HCT116 (cell line): ENCODE measurements at regions not wholly inside any gene's neighbourhood (a gene's known extent, or its start where the extent isn't known, plus 50 kb on each side); places are given as distances from the start of the nearest gene placed in this dataset.
"Not testable (repeated sequence)": the region's sequence is repeated elsewhere in the genome, so short reads cannot be mapped to it uniquely, and the experiment has no call there.

Experiments used
- ATAC-seq: fragments of 200-7000 bp; cut with Tn5 transposase; 2 replicates; pipeline ENCODE4 v1.9.1; 2020; ENCODE audit warnings: mild to moderate bottlenecking, moderate library complexity
- BruUV-seq: library from RNA; stranded (reverse); fragments of 400-500 nt; replicated peaks from 2 replicates; lab custom pipeline; 2021; lab: Mats Ljungman, UMichigan
- CTCF ChIA-PET: fragments of 300-600 bp; sonication (Branson Sonifier 250); formaldehyde crosslinking; loops from one replicate; lab custom pipeline; 2021; ENCODE audit warnings: antibody characterized with exemption; lab: Charles Lee
- POLR2A ChIA-PET: fragments of 300-600, 350-600 bp; sonication (Branson Sonifier 250); formaldehyde crosslinking; loops from one replicate; lab custom pipeline; 2021; ENCODE audit warnings: antibody characterized with exemption; lab: Charles Lee
- RAD21 ChIA-PET, 2 experiments: fragments of 300-600 bp; sonication (Branson Sonifier 250); formaldehyde crosslinking; loops; one replicate each; lab custom pipeline; 2023; ENCODE audit warnings: low total read pairs in 2 of 2; ENCODE audit not compliant: uncharacterized antibody in 2 of 2, unreplicated experiment in 2 of 2, low non-redundant PET in 1 of 2; lab: Charles Lee
- DNase-seq: peaks from one replicate; pipeline ENCODE4 v3.0.0-alpha.2; 2010; ENCODE audit warnings: low read depth, low spot score
- H2AFZ ChIP-seq: fragments of 200-600 bp; shearing (Covaris generic), sonication (generic); 2 replicates; pipeline ENCODE4 v1.6.1; 2017; ENCODE audit warnings: low read depth, mixed run types, mixed read lengths, antibody characterized with exemption, low read length; ENCODE audit not compliant: poor library complexity, severe bottlenecking
- H3K27ac ChIP-seq: 2 replicates; pipeline ENCODE4 v1.5.1; 2012; ENCODE audit warnings: low read depth, low read length
- H3K27me3 ChIP-seq: fragments of 200-600 bp; sonication (generic); 2 replicates; pipeline ENCODE4 v1.6.1; 2016; ENCODE audit warnings: mixed run types, low read length, mixed read lengths; ENCODE audit not compliant: insufficient read depth
- H3K36me3 ChIP-seq, 2 experiments: fragments of 200-500 bp in 1 of 2; fragments of 200-600 bp in 1 of 2; sonication (Bioruptor generic) in 1 of 2; sonication (generic) in 1 of 2; 2 replicates each; pipeline versions ENCODE4 v1.5.1 to v1.6.1; 2014 to 2016; ENCODE audit warnings: low read length in 2 of 2, inconsistent platforms in 1 of 2, mixed read lengths in 1 of 2, mixed run types in 1 of 2; ENCODE audit not compliant: insufficient read depth in 2 of 2, control insufficient read depth in 1 of 2
- H3K4me1 ChIP-seq, 2 experiments: fragments of 200-600 bp in 1 of 2; sonication (generic) in 1 of 2; 2 replicates each; pipeline versions ENCODE4 v1.5.1 to v1.6.1; 2012 to 2017; ENCODE audit warnings: low read length in 2 of 2, inconsistent platforms in 1 of 2, mild to moderate bottlenecking in 1 of 2, mixed read lengths in 1 of 2, mixed run types in 1 of 2, moderate library complexity in 1 of 2; ENCODE audit not compliant: insufficient read depth in 2 of 2, control insufficient read depth in 1 of 2
- H3K4me2 ChIP-seq: fragments of 200-600 bp; sonication (generic); 2 replicates; pipeline ENCODE4 v1.6.1; 2017; ENCODE audit warnings: mixed run types, low read length, mixed read lengths
- H3K4me3 ChIP-seq, 2 experiments: fragments of 200-600 bp in 1 of 2; sonication (generic) in 1 of 2; replicated peaks in 1 of 2; 2 replicates each; pipeline ENCODE4 v1.5.1; 2011 to 2016; ENCODE audit warnings: low read length in 2 of 2, control low read depth in 1 of 2, low read depth in 1 of 2, mild to moderate bottlenecking in 1 of 2, mixed read lengths in 1 of 2, mixed run types in 1 of 2
- H3K79me2 ChIP-seq: fragments of 200-600 bp; sonication (generic); 2 replicates; pipeline ENCODE4 v1.6.1; 2017; ENCODE audit warnings: mild to moderate bottlenecking, mixed run types, low read length, moderate library complexity, mixed read lengths; ENCODE audit not compliant: insufficient read depth
- H3K9ac ChIP-seq: fragments of 200-600 bp; sonication (generic); 2 replicates; pipeline ENCODE4 v1.6.1; 2016; ENCODE audit warnings: low read length, mixed read lengths
- H3K9me2 ChIP-seq: fragments of 200-600 bp; sonication (generic), shearing (Covaris generic); 2 replicates; pipeline ENCODE4 v1.6.1; 2017; ENCODE audit warnings: mixed run types, mild to moderate bottlenecking, moderate library complexity; ENCODE audit not compliant: insufficient read depth
- H3K9me3 ChIP-seq, 2 experiments: fragments of 200-500 bp in 1 of 2; fragments of 200-600 bp in 1 of 2; sonication (Bioruptor generic) in 1 of 2; sonication (generic) in 1 of 2; 2 replicates each; pipeline ENCODE4 v1.6.1; 2014 to 2017; ENCODE audit warnings: low read length in 2 of 2, mixed read lengths in 2 of 2, inconsistent platforms in 1 of 2, low read depth in 1 of 2, mild to moderate bottlenecking in 1 of 2, mixed run types in 1 of 2, moderate library complexity in 1 of 2; ENCODE audit not compliant: control insufficient read depth in 1 of 2, insufficient read depth in 1 of 2
- H4K20me1 ChIP-seq: fragments of 200-600 bp; sonication (generic), shearing (Covaris generic); 2 replicates; pipeline ENCODE4 v1.6.1; 2017; ENCODE audit warnings: mixed run types, mild to moderate bottlenecking, moderate library complexity; ENCODE audit not compliant: insufficient read depth
- RAD21 ChIP-seq: IDR thresholded peaks from 2 replicates; pipeline ENCODE4 v1.6.1; 2012; ENCODE audit warnings: low read depth, mild to moderate bottlenecking
- intact Hi-C: fragments of 100-400 bp; cut with micrococcal nuclease; formaldehyde crosslinking; loops from 2 replicates; pipeline ENCODE4 v1.10.0; 2022

DNA sequence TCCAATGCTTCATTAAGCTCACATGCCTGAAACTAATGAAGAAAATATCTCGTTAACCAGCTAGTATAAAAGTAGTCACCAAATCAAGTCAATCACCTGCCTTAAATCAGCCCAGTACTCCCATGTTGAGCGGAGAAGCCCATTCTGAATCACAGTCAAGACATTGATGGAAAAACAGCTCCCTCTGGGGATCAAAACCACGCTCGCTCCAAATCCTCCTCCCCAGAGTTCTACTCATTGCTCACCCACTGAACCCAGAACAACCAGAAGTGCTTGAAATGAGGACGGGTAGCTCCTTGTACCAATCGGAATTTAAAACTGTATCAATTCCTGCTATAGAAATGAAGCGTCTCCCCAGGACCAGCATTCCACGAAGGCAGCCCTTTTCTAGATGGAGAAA is 90.0 kb upstream of the ZNF195 start:
- H4K20me1 ChIP-seq, intact Hi-C loops, CTCF ChIA-PET, RAD21 ChIA-PET, H2AFZ ChIP-seq, H3K9me2 ChIP-seq, H3K4me2 ChIP-seq, POLR2A ChIA-PET, H3K27me3 ChIP-seq, H3K79me2 ChIP-seq, DNase-seq, ATAC-seq, BruUV-seq, H3K4me1 ChIP-seq, H3K4me3 ChIP-seq, H3K27ac ChIP-seq, H3K9ac ChIP-seq, H3K9me3 ChIP-seq, H3K36me3 ChIP-seq: not testable (repeated sequence)
- TF ChIP-seq RAD21: 0 out of 2 replicates have a peak, but pooled peaks have one; percentile 17

DNA sequence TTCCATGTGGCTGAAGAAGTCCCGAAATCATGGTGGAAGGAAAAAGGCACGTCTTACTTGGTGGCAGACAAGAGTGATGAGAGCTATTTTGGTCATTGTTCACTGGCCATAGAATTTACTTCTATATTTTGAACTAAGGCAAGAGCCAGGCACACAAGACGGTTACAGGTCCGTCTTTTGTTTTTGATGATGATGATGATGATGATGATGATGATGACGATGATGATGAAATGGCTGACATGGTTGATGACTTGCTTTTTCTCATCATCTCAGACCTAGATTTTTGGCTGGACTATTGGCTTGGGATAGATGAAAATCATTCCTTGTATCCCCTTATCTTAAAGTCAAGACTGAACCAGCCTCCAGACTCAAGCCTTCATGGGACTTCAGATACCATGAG is 88.7 kb upstream of the ZNF195 start:
- H3K27me3 ChIP-seq, H3K27ac ChIP-seq, H3K4me2 ChIP-seq, H3K4me3 ChIP-seq, H3K79me2 ChIP-seq, H4K20me1 ChIP-seq, H3K36me3 ChIP-seq, H3K4me1 ChIP-seq, H3K9me2 ChIP-seq, CTCF ChIA-PET, intact Hi-C loops, H3K9ac ChIP-seq, POLR2A ChIA-PET, H3K9me3 ChIP-seq, DNase-seq, RAD21 ChIA-PET, H2AFZ ChIP-seq, BruUV-seq, ATAC-seq: not testable (repeated sequence)

DNA sequence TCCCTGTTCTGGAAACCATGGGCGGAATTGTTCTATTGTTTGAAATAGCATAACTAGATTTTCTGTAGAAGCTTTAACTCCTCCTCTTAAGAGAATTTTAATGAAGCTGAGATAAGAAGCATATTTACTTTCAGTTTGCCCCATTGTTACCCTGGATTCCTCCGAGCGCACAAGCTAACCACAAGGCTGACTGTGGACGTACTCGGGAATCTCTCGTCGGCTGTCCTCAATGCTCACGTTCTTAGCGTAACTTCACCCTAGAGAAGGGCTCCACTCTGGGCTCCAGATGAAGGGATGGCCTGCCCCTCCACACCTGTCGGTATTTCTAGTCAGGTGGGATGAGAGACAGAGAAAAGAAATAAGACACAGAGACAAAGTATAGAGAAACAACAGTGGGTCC is 76.7 kb upstream of the ZNF195 start:
- POLR2A ChIA-PET, H2AFZ ChIP-seq, H3K9ac ChIP-seq, H3K79me2 ChIP-seq, H3K27ac ChIP-seq, H3K4me3 ChIP-seq, BruUV-seq, RAD21 ChIA-PET, H3K9me3 ChIP-seq, H3K27me3 ChIP-seq, H3K4me1 ChIP-seq, H3K36me3 ChIP-seq, H4K20me1 ChIP-seq, CTCF ChIA-PET, H3K9me2 ChIP-seq, DNase-seq, ATAC-seq, H3K4me2 ChIP-seq: not testable (repeated sequence)
- intact Hi-C loops: loop anchor here (10.0 kb wide), 1 partner anchor 149 kb away; no protein-coding TSS in a partner anchor
